GM18858 (cell line): ENCODE measurements at regions not wholly inside any gene's neighbourhood (a gene's known extent, or its start where the extent isn't known, plus 50 kb on each side); places are given as distances from the start of the nearest gene placed in this dataset.

Experiments used
- ATAC-seq: cut with Tn5 transposase; IDR thresholded peaks from one replicate; pipeline ENCODE4 v1.9.1; 2021; ENCODE audit not compliant: unreplicated experiment

DNA sequence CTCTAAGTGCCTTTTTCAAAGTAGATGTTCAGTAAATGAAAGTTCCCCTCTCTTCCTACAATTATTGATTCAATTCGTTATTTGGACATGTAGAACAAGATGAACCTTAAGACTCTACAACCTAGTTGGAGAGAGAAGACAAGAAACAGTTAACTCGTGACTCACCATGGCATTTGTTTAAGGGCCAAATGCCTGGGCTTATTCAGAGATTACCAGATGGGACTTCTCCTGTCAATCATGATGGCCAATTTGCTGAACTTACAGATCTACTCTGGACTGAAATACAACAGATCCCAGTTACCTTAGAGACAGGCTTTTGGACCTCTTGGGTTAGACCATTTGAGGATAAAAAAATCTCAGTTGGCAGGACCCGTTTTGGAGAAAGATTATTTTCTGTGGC lies 93.5 kb downstream of the C1orf94 start:
- no peak for ATAC-seq

DNA sequence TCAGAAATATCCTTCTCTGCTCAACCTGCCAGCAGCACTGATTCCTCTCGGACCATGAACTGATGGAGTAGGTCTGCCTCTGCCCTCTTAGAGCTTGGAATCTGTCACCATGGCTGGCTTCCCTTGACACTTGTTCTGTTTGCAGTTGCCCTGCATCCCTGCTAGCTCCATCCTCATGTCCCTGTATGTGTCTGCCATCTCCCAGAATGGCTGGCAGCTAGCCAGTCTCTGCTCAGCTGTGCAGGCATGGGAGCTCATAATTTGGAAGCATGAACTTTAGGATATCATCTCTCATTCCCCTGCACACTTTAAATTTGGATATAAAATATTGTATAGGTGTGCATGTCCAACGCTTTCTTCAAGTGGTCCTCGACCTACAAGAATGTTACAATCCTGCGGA lies 95.4 kb downstream of the C1orf94 start:
- ATAC-seq, result no peak

DNA sequence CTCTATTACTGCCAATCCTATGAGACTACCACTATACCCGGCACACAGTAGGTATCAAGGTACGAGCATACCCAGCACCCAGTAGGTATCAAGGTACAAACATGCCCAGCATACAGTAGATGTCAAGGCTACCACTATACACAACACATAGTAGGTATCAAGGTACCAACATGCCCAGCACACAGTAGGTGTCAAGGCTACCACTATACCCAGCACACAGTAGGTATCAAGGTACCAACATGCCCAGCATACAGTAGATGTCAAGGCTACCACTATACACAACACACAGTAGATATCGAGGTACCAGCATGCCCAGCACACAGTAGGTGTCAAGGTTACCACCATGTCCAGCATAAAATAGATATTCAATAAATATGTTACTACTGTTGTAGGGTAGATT lies 98.4 kb downstream of the C1orf94 start:
- no peak for ATAC-seq

DNA sequence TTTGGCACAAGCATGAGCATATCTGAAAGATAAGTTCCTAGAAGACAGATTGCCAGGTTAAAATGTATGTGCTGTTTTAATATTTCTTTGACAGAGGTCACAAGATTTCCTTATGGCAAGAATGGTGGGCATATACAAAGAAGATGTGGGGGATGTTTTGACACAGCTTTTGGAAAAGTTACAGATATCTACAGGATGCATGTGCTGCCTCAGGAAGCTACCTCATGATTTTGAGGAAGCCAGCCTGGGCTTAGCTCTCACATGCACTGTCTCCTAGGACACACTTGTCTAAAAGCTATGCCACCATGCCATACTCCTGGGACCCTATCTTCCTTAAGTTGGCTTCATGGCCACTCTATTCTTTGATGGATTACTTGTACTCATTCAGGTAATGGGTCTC lies 99.9 kb downstream of the C1orf94 start:
- no peak for ATAC-seq

DNA sequence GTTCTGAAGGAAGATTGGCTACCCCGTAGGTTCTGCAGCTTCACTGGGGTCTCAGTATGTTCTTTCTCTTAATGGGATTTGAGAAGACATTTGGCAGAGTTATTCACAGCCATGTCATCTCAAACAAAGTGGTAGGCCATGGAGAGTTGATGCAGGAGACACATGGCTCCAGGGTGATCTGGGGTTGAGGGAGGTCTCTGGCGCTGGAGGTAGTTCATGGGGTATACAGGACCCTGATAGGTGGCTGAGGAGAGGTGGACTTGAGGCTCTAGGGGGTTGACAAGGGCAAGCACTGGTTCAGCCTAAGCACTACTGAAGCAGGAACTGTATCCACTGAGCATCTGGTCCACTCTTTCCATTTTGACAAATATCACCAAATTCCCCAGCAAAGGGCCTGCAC lies 100.4 kb downstream of the C1orf94 start:
- ATAC-seq, result no peak

DNA sequence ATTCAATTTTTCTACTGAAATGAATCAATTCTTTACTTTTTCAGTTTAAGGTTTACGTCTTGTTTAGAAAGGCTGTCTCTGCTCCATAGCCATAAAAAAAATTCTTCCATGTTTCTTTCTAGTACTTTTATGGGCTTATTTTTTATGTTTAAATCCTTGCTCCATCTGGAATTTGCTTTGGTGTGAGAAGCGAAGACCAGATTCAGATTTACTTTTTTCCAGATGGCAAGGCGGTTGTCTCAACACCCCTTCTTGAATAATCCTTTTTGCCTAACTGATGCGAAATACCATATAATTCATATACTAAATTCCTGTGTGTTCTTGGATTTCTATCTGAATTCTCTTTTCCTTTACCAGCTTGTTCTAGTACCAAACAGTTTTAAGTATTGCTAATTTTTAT lies 101.5 kb downstream of the C1orf94 start:
- ATAC-seq, result no peak

DNA sequence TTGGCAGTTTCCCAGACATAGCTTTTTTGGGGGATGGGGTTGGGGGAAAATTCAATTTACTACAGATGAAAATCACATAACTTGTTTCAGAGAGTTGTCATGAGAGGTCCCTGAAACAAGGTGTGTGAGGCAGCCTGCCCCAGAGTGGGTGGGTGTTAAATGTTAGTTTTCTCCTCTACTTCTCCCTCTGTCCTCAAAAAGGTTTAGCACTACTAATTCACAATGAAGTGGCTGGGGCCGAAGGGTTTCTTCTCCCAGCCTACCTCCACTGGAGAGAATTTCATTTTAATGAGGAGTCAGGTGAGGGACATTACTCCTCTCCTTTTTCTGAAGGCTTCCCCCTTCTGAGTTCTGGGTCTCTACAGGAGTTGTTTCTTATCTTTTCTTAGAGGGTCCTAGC lies 103.3 kb downstream of the C1orf94 start:
- ATAC-seq, result no peak

DNA sequence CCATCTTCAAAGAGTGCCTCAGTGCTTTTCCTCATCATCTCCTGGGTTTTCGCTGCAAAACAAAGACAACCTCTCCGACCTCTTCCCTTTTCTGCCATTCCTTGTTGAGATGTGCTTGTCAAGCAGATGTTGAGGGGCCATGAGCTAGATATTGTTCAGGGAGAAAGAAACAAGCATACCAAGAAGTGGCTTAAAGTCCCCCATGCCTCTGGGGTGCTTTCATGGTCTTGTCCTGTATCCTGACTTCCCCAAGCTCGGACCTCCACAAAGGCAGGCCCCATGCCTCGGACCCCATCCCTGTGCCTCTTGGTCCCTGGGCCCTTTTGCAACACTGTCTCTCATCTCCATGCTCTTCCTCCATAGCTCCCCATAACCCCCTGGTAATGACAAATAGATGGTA lies 103.8 kb downstream of the C1orf94 start:
- no peak for ATAC-seq

DNA sequence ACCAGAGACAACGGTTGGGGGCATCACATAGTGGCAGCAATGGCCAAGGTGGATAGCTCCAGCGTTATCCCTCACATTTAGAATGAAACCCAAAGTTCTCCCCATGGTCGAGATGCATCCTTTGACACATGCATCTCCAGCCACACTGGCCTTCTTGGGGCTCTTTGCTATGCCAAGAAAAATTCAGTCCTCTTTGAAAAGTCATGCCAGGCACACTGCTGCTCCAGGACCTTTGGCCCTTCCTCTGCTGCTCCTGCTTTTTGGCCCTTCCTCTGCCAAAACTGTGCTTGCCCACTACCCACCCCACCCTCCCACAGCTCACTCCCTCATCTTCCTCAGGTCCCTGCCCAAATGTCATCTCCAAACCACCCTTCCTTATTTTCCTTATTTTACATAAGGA lies 106.4 kb downstream of the C1orf94 start:
- ATAC-seq, result no peak

DNA sequence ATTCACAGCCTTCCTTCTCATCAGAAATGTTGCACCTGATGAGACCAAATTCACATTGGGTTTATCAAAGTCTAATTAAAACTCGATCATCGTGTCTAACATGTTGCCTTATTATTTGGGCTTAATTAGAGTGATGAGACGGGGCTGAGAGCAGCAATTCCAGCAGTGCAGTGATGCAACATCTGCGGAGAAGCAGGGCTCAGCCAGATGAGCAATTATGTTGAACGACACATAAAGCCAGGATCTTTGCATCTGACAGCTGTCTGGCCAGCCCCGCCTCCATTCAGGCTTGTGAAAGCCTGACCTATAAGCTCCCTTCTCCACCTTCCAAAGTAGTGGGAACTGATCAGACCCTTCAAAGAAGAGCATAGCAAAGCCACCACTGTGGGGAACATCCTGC lies 109.8 kb downstream of the C1orf94 start:
- no peak for ATAC-seq

DNA sequence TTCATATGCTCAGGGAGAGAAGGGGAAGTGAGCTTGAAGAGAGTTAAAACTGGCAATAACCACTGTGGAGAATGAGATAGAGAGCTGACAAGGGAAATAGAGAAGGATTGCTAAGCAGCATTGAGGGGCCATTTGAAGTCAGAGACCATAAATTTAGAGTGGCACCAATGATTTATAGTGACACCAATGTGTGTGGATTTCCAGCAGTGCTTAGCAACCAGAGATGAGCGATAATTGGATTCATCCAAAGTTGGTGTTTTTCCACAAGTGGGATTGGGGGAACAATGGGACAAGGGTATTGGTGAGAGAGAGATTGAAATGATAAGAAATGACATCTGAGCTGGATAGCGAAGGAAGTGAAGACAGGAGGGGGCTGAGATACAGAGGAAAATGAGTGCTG lies 114.1 kb downstream of the C1orf94 start:
- no peak for ATAC-seq

DNA sequence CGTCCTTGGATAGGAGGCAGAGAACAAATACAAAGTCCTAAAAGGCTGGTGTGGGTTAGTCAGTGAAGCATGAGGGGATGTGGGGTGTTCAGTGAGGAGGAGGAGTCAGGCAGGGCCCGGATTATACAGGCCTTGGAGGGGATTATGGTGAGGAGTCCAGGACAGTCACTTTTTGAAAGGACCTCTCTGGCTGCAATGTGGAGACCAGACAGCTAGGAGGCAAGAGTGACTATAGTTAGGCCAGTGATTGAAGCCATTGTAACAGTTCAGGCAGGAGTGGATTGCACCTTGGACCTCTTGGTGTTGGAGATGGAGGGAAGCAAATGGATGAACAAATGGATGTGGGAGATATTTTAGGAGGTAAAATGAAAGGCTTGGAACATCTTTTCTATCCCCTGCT lies 115.8 kb downstream of the C1orf94 start:
- no peak for ATAC-seq

DNA sequence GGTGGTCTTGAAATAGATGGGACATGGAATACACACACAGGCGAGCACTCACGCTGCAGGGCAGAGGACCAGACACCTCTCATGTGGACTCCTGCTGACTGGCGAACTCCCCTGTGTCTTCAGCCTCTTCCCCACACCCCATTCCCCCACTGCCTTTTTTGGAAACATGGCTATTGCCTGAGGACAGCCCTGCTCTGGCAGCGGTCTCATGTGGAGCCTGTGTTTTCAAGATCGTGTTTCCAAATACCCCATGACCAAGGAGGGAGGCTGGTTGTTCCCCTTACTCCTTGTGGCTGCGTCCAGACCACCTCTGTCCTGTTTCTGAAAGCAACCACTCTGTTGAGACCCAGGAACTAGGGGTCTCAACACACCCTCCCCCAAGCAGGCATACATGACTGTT lies 119.4 kb downstream of the C1orf94 start:
- no peak for ATAC-seq

DNA sequence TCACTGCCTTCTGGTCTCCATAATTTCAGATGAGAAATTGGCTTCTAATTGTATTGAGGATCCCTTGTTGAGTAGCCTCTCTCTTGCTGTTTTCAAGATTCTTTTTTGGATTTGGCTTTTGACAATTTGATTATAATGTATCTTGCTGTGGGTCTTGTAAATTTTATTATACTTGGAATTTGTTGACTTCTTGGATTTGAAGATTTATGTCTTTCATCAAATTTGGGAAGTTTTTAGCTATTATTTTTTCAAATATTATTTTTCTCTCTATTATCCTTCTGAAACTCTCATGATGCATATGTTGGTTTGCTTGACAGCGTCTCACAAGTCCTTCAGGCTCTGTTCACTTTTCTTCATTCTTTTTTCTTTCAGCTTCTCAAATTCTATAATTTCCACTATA lies 126.1 kb downstream of the C1orf94 start:
- ATAC-seq, result no peak

DNA sequence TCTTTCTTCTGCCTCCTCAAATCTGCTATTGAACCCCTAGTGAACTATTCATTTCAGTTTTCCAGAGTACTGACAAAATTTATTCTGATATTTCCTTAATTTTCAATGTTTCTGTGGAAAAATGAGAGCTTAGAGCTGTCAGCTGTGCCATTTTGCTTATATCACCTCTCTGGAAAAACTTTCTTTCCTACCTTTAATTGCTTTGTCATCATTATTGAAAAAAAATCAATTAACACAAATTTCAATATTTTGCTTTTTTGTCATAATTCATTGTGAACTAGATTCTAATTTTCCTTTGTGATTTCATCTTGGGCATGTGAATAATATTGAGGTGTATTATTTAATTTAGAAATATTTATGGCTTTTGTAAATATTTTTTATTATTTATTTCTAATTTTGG lies 126.5 kb downstream of the C1orf94 start:
- ATAC-seq, result no peak

DNA sequence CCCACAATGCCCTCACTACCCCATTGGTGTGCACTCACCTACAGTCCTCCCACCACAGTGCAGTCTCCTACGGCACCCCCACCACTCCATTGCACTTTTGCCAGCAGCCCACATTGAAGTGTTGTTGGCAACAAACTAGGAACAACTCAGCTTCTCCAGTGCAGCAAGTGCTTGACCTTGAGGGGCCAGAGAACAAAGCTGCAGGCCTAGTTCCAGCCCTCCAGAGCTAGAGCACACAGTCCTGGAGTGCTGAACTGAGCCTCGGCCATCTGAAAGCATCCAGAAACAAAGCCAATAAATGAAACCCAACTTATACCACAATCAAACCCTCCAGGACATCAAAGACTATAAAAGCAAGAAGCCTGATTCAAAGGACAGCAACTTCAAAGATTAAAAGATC lies 129.9 kb downstream of the C1orf94 start:
- no peak for ATAC-seq

DNA sequence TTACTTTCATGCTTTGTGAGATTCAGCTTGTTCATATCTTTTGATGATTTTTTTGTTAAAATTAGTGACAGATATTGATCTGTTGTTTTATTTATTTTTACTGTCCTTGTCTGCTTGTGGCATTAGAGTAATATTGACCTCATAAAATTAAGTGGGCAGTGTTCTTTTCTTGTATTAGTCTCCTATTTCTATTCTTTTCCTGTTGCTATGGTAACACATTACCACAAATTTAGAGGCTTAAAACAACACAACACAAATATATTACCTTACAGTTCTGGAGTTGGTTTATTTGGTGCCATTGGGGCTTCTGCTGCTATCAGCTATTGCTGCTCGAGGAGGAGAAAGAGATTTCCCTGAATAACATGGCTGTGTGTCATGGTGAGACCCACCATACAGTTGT lies 135.7 kb downstream of the C1orf94 start:
- no peak for ATAC-seq

DNA sequence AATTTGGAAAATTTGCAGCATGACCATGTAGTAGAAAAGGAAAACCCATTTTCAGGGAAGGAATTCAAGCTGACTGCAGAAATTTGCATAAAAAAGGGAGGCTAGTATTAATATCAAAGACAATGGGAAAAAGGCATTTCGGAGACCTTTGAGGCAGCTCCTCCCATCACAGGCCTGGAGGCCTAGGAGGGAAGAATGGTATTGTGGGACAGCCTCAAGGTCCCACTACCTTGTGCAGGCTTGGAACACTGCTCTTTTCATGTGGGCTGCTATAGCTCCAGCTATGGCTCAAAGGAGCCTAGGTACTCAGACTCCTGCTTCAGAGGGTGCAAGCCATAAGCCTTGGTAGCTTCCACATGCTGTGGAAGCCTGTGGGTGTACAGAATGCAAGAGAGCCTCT lies 139.3 kb downstream of the C1orf94 start:
- ATAC-seq, result no peak

DNA sequence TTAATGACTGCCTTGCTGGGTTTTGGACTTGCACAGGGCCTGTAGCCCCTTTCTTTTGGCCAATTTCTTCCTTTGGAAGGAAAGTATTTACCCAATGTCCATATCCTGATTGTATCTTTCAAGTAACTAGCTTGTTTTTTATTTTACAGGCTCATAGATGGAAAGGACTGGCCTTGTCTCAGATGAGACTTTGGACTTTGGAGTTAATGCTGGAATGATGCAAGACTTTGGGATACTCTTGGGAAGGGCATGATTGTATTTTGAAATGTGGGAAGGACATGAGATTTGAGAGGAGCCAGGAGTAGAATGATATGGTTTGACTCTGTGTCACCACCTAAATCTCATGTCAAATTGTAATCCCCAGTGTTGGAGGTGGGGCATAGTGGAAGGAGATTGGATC lies 140.1 kb downstream of the C1orf94 start:
- ATAC-seq, result no peak

DNA sequence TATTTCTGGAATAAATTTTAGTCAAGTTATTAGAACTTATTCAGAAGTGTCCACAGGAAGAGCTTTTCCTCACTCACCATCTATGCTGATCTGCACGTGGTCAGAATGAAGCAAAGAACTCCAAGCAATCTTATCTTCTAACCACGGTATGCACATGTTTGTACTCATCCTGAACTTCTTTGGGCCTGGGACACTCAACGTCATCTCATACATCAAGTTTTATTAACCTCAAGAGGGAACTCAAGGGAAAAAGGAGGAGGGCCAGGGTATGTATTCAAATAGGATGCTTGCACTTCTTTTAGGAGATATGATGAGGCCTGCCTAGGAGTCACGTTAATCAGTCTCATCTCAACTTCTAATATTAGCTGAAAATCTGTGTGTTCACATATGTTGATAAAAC lies 142.5 kb downstream of the C1orf94 start:
- ATAC-seq, result no peak

DNA sequence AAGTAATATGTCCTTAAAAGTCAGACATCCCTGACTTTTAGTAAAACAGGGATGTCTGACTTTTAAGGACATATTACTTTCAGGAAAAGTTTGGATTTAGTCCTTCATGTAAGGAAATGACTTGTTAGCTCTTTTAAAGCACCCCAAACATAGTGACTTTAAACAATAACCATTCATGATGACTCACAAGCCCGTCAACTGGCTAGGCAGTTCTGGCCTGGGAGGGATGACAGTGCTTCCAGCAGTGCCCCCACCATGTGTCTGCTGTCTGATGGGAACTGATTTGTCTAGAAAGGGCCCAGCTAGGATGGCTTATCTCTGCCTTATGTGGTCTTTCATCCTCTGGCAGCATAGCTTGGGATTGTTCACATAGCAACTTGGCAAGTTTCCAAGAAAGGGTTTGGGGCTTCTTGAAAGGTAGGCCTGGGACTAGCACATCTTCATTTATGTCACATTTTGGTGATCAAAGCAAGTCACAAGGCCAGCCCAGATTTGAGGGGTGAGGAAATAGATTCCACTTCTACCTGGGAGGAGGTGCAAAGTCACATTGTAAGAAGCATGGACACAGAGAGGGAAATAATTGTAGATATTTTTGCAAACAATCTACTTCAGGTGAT lies 143.5 kb downstream of the C1orf94 start:
- no peak for ATAC-seq

DNA sequence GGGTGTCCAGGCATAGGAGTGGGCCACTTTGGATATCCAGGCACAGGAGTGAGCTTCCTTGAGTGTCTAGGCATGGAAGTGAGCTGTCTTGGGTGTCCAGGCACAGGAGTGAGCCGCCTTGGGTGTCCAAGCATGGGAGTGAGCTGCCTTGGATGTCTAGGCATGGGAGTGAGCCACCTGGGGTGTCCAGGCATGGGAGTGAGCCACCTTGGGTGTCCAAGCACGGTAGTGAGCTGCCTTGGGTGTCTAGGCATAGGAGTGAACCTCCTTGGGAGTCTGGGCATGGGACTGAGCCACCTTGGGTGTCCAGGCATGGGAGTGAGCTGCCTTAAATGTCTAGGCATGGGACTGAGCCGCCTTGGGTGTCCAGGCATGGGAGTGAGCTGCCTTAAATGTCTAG lies 146.3 kb downstream of the C1orf94 start:
- ATAC-seq, result no peak

DNA sequence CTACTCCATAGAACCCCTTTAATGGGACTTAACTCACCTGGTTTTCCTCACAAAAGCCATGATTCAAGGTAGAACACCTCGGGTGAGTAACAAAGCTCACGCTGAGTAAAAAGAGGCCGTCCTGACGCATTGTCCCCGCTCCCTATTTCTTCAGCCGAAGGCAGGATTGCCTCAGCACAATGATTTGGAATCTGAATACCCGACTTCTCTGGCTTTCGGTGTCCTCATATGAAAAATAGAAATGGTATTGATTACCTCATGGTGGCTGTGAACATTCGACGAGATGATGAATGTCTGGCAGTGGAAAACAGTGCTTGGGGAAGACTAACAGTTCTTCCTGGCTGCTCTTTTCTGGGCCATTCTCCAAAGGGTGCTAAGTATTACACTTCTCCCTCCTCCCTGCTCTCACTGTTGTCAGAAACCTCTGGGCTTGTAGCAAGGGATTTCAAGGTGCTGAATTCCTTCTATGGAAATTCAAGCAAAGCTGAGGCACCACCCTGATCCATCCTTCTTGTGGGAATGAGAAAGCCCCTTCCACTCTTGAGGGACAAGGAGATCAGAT lies 148.3 kb downstream of the C1orf94 start:
- ATAC-seq, result no peak
